ENCODE measurements at regions not wholly inside any gene's neighbourhood (a gene's known extent, or its start where the extent isn't known, plus 50 kb on each side); places are given as distances from the start of the nearest gene placed in this dataset.

- no peaks in the 10 kb centered on the region for H3K9me3 ChIP-seq
- no peaks in the 10 kb centered on the region for H3K4me1 ChIP-seq
- intact Hi-C loops (cut with DNase I), result no loop called here
- no peak for TF ChIP-seq POLR2AphosphoS5 (IDR thresholded peaks at IDR 0.05)
- no peak overlapping the region for H3K27ac ChIP-seq (replicated peaks in 1 of 4)
- no peaks in the 10 kb centered on the region for H3K36me3 ChIP-seq
- no peak overlapping the region for H3K4me3 ChIP-seq
- DNase-seq (ENCODE audit: extremely low spot score), result no peak
- H3K27me3 ChIP-seq, result no peaks in the 10 kb centered on the region
- WGBS, result 38% methylated on average over 4 of the region's 4 CpGs
Measured at GRCh38 chr3:73966733-73967132, 342.0 kb upstream of the PDZRN3 start.

DNA sequence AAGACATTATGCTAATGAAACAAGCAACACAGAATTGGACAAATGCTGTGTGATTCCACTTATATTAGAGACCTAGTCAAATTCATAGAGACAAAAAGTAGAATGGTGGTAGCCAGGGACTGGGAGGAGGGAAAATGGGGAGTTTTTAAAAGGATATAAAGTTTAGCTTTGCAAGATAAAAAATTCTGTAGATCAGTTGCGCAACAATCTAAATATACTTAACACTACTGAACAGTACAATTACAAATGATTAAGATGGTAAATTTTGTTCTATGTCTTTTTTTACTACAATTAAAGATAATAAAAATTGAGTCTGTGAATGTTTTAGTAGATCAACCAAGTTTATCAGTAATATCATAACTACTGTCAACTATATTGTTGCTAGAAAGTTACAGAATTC lies 340.1 kb upstream of the PDZRN3 start:
- Histone ChIP-seq H3K36me3 (no peaks in the 10 kb centered on the region), H3K4me3 (no peak overlapping the region), H3K27ac (replicated peaks in 1 of 4) (no peak overlapping the region), H3K27me3 (no peaks in the 10 kb centered on the region), H3K4me1 (no peaks in the 10 kb centered on the region), H3K9me3 (no peaks in the 10 kb centered on the region)
- TF ChIP-seq EP300 (IDR thresholded peaks at IDR 0.05), result no peak
- TF ChIP-seq, protein P1, sequence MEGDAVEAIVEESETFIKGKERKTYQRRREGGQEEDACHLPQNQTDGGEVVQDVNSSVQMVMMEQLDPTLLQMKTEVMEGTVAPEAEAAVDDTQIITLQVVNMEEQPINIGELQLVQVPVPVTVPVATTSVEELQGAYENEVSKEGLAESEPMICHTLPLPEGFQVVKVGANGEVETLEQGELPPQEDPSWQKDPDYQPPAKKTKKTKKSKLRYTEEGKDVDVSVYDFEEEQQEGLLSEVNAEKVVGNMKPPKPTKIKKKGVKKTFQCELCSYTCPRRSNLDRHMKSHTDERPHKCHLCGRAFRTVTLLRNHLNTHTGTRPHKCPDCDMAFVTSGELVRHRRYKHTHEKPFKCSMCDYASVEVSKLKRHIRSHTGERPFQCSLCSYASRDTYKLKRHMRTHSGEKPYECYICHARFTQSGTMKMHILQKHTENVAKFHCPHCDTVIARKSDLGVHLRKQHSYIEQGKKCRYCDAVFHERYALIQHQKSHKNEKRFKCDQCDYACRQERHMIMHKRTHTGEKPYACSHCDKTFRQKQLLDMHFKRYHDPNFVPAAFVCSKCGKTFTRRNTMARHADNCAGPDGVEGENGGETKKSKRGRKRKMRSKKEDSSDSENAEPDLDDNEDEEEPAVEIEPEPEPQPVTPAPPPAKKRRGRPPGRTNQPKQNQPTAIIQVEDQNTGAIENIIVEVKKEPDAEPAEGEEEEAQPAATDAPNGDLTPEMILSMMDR (IDR thresholded peaks at IDR 0.05), result no peak
- no peak for TF ChIP-seq POLR2AphosphoS5 (IDR thresholded peaks at IDR 0.05)
- no peak for TF ChIP-seq POLR2A (IDR thresholded peaks at IDR 0.05; ENCODE audit: low read depth)
- DNase-seq (ENCODE audit: extremely low spot score), result no peak
- 97% methylated on average over 1 of the region's 1 CpG for WGBS
- intact Hi-C loops (cut with DNase I), result no loop called here

DNA sequence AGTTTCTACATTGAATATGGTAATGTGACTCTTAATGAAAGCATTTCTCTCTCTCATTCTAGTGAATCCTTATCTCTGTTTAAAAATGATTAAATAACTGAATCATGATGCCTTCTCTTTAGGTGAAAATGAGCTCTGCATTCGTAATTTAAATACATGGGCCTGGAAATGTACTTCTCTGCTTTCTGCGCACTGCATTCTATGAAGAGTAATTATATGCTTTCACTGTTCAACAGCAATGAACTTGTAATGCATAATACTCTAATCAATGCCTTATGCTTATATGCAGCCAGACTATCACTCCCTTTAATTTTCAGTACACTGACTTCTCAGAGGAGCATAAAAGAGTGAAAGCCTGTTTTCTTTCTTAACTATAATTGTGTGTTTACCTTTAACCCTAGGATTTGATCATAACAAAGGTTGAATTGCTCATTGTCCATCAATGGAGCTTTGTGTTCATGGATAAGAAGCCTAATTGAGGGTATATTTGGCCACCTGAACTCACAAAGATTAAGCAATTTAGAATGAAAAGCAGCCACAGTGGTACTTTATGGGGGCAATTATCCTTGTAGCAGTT lies 330.8 kb upstream of the PDZRN3 start:
- intact Hi-C loops (cut with DNase I), result no loop called here
- WGBS, result 82% methylated on average over 2 of the region's 2 CpGs
- TF ChIP-seq EP300 (IDR thresholded peaks at IDR 0.05) (no peak), POLR2A (IDR thresholded peaks at IDR 0.05; ENCODE audit: low read depth) (no peak), POLR2AphosphoS5 (IDR thresholded peaks at IDR 0.05) (no peak)
- TF ChIP-seq, protein P1 (IDR thresholded peaks at IDR 0.05), result no peak
- H3K36me3 ChIP-seq, result no peaks in the 10 kb centered on the region
- DNase-seq (ENCODE audit: extremely low spot score), result no peak
- no peaks in the 10 kb centered on the region for H3K4me1 ChIP-seq
- no peaks in the 10 kb centered on the region for H3K27me3 ChIP-seq
- H3K27ac ChIP-seq (replicated peaks in 1 of 4), result no peak overlapping the region
- H3K9me3 ChIP-seq, result no peaks in the 10 kb centered on the region
- H3K4me3 ChIP-seq, result no peak overlapping the region

GRCh38 chr3:73954506-73954905 lies 329.8 kb upstream of the PDZRN3 start:
- Histone ChIP-seq H3K36me3 (no peaks in the 10 kb centered on the region), H3K27ac (replicated peaks in 1 of 4) (no peak overlapping the region), H3K4me3 (no peak overlapping the region), H3K4me1 (no peaks in the 10 kb centered on the region), H3K9me3 (no peaks in the 10 kb centered on the region), H3K27me3 (no peaks in the 10 kb centered on the region)
- no peak for TF ChIP-seq EP300 (IDR thresholded peaks at IDR 0.05)
- TF ChIP-seq, protein P1 (IDR thresholded peaks at IDR 0.05), result no peak
- no peak for TF ChIP-seq POLR2AphosphoS5 (IDR thresholded peaks at IDR 0.05)
- no peak for TF ChIP-seq POLR2A (IDR thresholded peaks at IDR 0.05; ENCODE audit: low read depth)
- intact Hi-C loops (cut with DNase I), result no loop called here
- 88% methylated on average over 1 of the region's 1 CpG for WGBS
- no peak for DNase-seq (ENCODE audit: extremely low spot score)

DNA sequence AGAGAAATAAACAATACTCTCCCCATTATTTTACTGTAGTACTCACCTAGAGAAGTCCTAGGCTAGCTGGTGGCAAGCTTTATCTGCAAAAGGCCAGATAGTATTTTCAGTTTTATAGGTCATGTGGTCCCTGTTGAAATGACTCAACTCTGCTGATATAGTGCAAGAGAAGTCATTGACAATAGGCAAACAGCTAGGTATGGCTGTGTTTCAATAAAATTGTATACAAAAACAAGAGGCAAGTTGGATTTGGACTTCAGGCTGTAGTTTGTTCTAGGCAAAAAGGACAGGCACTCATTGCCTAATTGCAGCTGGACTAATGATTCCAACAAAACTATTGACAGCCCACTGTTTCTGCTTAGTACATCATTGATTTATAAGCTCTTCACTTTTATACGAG lies 328.0 kb upstream of the PDZRN3 start:
- DNase-seq (ENCODE audit: extremely low spot score), result no peak
- intact Hi-C loops (cut with DNase I), result no loop called here
- Histone ChIP-seq H3K27me3 (no peaks in the 10 kb centered on the region), H3K27ac (replicated peaks in 1 of 4) (no peak overlapping the region), H3K4me3 (no peak overlapping the region), H3K9me3 (no peaks in the 10 kb centered on the region), H3K36me3 (no peaks in the 10 kb centered on the region), H3K4me1 (no peaks in the 10 kb centered on the region)
- TF ChIP-seq POLR2AphosphoS5 (IDR thresholded peaks at IDR 0.05) (no peak), EP300 (IDR thresholded peaks at IDR 0.05) (no peak), POLR2A (IDR thresholded peaks at IDR 0.05; ENCODE audit: low read depth) (no peak)
- TF ChIP-seq, protein P1 (IDR thresholded peaks at IDR 0.05), result no peak
- WGBS, result 84% methylated on average over 1 of the region's 1 CpG
